ENCODE measurements at regions not wholly inside any gene's neighbourhood (a gene's known extent, or its start where the extent isn't known, plus 50 kb on each side); places are given as distances from the start of the nearest gene placed in this dataset.

GRCh38 chr20:22652681-22653588 is 68.6 kb upstream of the FOXA2 start:
- DNase-seq = no peak

GRCh38 chr20:22653658-22654642 is 69.6 kb upstream of the FOXA2 start:
- no peak for DNase-seq

GRCh38 chr20:22663528-22664025 is 79.2 kb upstream of the FOXA2 start:
- DNase-seq = no peak

GRCh38 chr20:22667198-22667597 is 82.8 kb upstream of the FOXA2 start:
- no peak for DNase-seq

- DNase-seq = no peak
Measured at GRCh38 chr20:22672191-22672590, 87.8 kb upstream of the FOXA2 start.

GRCh38 chr20:22673467-22673866 is 89.1 kb upstream of the FOXA2 start:
- no peak for DNase-seq

- DNase-seq = no peak
Measured at GRCh38 chr20:22675341-22675740, 91.0 kb upstream of the FOXA2 start.

GRCh38 chr20:22678678-22679077 is 94.3 kb upstream of the FOXA2 start:
- DNase-seq = no peak

GRCh38 chr20:22679197-22679596 is 94.8 kb upstream of the FOXA2 start:
- no peak for DNase-seq

- no peak for DNase-seq
Measured at GRCh38 chr20:22680031-22680740, 95.8 kb upstream of the FOXA2 start.

- DNase-seq = no peak
Measured at GRCh38 chr20:22681591-22682248, 97.3 kb upstream of the FOXA2 start.

- DNase-seq = no peak
Measured at GRCh38 chr20:22682381-22682780, 98.0 kb upstream of the FOXA2 start.

GRCh38 chr20:22684072-22684762 is 99.8 kb upstream of the FOXA2 start:
- no peak for DNase-seq

- no peak for DNase-seq
Measured at GRCh38 chr20:22684763-22685443, 100.5 kb upstream of the FOXA2 start.

GRCh38 chr20:22686097-22686496 is 101.7 kb upstream of the FOXA2 start:
- no peak for DNase-seq

GRCh38 chr20:22687676-22688349 is 103.4 kb upstream of the FOXA2 start:
- DNase-seq = no peak

GRCh38 chr20:22688485-22688884 is 104.1 kb upstream of the FOXA2 start:
- no peak for DNase-seq

GRCh38 chr20:22689266-22689665 is 104.9 kb upstream of the FOXA2 start:
- DNase-seq = no peak

- no peak for DNase-seq
Measured at GRCh38 chr20:22690000-22690399, 105.6 kb upstream of the FOXA2 start.

GRCh38 chr20:22690616-22691179 is 106.3 kb upstream of the FOXA2 start:
- DNase-seq = no peak

All from NCI-H1436 treated with DMSO at 0.1 percent for 48 hours (cell line).